Endodermal cell (in vitro differentiated cells): ENCODE measurements at regions not wholly inside any gene's neighbourhood (a gene's known extent, or its start where the extent isn't known, plus 50 kb on each side); places are given as distances from the start of the nearest gene placed in this dataset.

Experiments
- DNase-seq: peaks from one replicate; pipeline ENCODE4 v3.0.0-alpha.2; 2017
- H3K27ac ChIP-seq: 2 replicates; pipeline ENCODE4 v1.5.1; 2013; ENCODE audit warnings: mild to moderate bottlenecking, low read depth, low read length, moderate library complexity
- H3K27me3 ChIP-seq: 2 replicates; pipeline ENCODE4 v1.6.1; 2013; ENCODE audit warnings: mild to moderate bottlenecking, low read length, moderate library complexity; ENCODE audit not compliant: insufficient read depth, control insufficient read depth, poor library complexity, severe bottlenecking
- H3K36me3 ChIP-seq: 2 replicates; pipeline ENCODE4 v1.7.0; 2013; ENCODE audit warnings: mild to moderate bottlenecking, low read length, moderate library complexity; ENCODE audit not compliant: control insufficient read depth, insufficient read depth
- H3K4me1 ChIP-seq: one replicate; pipeline ENCODE4 v1.7.0; 2013; ENCODE audit warnings: low read length; ENCODE audit not compliant: control insufficient read depth, insufficient read depth
- H3K4me3 ChIP-seq: 2 replicates; pipeline ENCODE4 v1.5.1; 2013; ENCODE audit warnings: mild to moderate bottlenecking, low read length, moderate library complexity
- H3K9ac ChIP-seq: 2 replicates; pipeline ENCODE4 v1.6.1; 2013; ENCODE audit warnings: mild to moderate bottlenecking, low read length, moderate library complexity; ENCODE audit not compliant: poor library complexity, severe bottlenecking; ENCODE audit errors: extremely low read depth
- H3K9me3 ChIP-seq: 2 replicates; pipeline ENCODE4 v1.6.1; 2013; ENCODE audit warnings: mild to moderate bottlenecking, low read length, moderate library complexity; ENCODE audit not compliant: control insufficient read depth
- H3K27ac Mint-ChIP-seq: 2 replicates; pipeline ENCODE4 v1.8.0; 2020; ENCODE audit warnings: mixed read lengths
- H3K27me3 Mint-ChIP-seq: 2 replicates; pipeline ENCODE4 v1.8.0; 2021; ENCODE audit warnings: mild to moderate bottlenecking, mixed read lengths; ENCODE audit not compliant: insufficient read depth
- H3K36me3 Mint-ChIP-seq: 2 replicates; pipeline ENCODE4 v1.8.0; 2020; ENCODE audit warnings: low read depth, mixed read lengths
- H3K4me1 Mint-ChIP-seq: 2 replicates; pipeline ENCODE4 v1.8.0; 2020; ENCODE audit warnings: mixed read lengths
- H3K4me3 Mint-ChIP-seq: 2 replicates; pipeline ENCODE4 v1.8.0; 2020; ENCODE audit warnings: mild to moderate bottlenecking, moderate library complexity, mixed read lengths
- H3K9me3 Mint-ChIP-seq: 2 replicates; pipeline ENCODE4 v1.8.0; 2020; ENCODE audit warnings: mild to moderate bottlenecking, mixed read lengths
- WGBS, 2 experiments: methylation state at CpG; one replicate each; pipeline versions ENCODE4 v1.1.5 to v1.1.7; 2013; ENCODE audit warnings: missing lambda C conversion rate in 2 of 2, mixed read lengths in 1 of 2; ENCODE audit not compliant: insufficient coverage in 1 of 2, insufficient read length in 1 of 2; 5-methylcytosine and 5-hydroxymethylcytosine counted together
- TF ChIP-seq, protein P1 (sequence below): fragments of 200-600 bp; sonication (generic); conservative IDR thresholded peaks from 2 replicates; pipeline ENCODE4 v1.5.0; 2021; ENCODE audit warnings: antibody characterized with exemption, mild to moderate bottlenecking

DNA sequence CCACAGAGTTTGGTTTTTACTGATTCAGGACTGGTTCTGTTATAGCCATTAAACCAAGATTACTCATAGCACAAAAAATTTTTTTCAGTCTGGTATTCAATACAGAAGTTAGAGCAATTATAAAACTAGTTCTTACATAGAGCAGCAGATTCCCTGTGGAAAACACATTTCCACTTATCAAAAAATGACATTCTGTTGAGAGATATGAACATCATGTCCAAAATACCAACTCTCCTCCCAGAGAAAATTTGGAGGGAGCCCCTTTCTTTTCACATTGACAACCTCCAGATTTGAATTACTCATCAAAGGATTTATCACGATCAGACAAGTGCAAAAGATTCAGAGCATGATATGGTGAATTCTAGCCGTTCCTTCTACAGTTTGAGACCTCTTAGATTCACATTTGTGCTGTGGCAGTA lies 126.8 kb upstream of the SERPINE2 start:
- Mint-ChIP-seq H3K9me3 (peaks cover 4% of the 10 kb centered on the region), H3K27ac (no peak overlapping the region)

GRCh38 chr2:224163566-224164307 lies 124.7 kb upstream of the SERPINE2 start:
- no peak overlapping the region for H3K9ac ChIP-seq
- Mint-ChIP-seq H3K36me3 (no peaks in the 10 kb centered on the region), H3K27ac (no peak overlapping the region), H3K4me3 (no peak overlapping the region), H3K4me1 (peaks cover 12% of the 10 kb centered on the region), H3K9me3 (peaks cover 4% of the 10 kb centered on the region), H3K27me3 (peaks cover 63% of the 10 kb centered on the region)
- no peak overlapping the region for H3K27ac ChIP-seq
- peaks cover 56% of the 10 kb centered on the region for H3K27me3 ChIP-seq
- TF ChIP-seq, protein P1, sequence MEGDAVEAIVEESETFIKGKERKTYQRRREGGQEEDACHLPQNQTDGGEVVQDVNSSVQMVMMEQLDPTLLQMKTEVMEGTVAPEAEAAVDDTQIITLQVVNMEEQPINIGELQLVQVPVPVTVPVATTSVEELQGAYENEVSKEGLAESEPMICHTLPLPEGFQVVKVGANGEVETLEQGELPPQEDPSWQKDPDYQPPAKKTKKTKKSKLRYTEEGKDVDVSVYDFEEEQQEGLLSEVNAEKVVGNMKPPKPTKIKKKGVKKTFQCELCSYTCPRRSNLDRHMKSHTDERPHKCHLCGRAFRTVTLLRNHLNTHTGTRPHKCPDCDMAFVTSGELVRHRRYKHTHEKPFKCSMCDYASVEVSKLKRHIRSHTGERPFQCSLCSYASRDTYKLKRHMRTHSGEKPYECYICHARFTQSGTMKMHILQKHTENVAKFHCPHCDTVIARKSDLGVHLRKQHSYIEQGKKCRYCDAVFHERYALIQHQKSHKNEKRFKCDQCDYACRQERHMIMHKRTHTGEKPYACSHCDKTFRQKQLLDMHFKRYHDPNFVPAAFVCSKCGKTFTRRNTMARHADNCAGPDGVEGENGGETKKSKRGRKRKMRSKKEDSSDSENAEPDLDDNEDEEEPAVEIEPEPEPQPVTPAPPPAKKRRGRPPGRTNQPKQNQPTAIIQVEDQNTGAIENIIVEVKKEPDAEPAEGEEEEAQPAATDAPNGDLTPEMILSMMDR: no peak
- 81 to 93% methylated on average over 3 to 4 of the region's 4 CpGs for WGBS, 2 experiments
- no peaks in the 10 kb centered on the region for H3K4me1 ChIP-seq
- H3K4me3 ChIP-seq: no peak overlapping the region
- DNase-seq: no peak
- H3K36me3 ChIP-seq: no peaks in the 10 kb centered on the region
- H3K9me3 ChIP-seq: no peaks in the 10 kb centered on the region

More for the DNA sequence above, 126.8 kb upstream of the SERPINE2 start:
- Histone ChIP-seq H3K9me3 (no peaks in the 10 kb centered on the region), H3K4me3 (no peak overlapping the region), H3K27ac (no peak overlapping the region), H3K9ac (no peak overlapping the region), H3K4me1 (no peaks in the 10 kb centered on the region), H3K27me3 (peaks cover 40% of the 10 kb centered on the region), H3K36me3 (no peaks in the 10 kb centered on the region)
- WGBS, 2 experiments: 92 to 93% methylated on average over 2 of the region's 2 CpGs
- TF ChIP-seq, protein P1: no peak
- Mint-ChIP-seq H3K27me3 (peaks cover 51% of the 10 kb centered on the region), H3K4me1 (peaks cover 8% of the 10 kb centered on the region), H3K4me3 (no peak overlapping the region), H3K36me3 (no peaks in the 10 kb centered on the region)
- DNase-seq: no peak

DNA sequence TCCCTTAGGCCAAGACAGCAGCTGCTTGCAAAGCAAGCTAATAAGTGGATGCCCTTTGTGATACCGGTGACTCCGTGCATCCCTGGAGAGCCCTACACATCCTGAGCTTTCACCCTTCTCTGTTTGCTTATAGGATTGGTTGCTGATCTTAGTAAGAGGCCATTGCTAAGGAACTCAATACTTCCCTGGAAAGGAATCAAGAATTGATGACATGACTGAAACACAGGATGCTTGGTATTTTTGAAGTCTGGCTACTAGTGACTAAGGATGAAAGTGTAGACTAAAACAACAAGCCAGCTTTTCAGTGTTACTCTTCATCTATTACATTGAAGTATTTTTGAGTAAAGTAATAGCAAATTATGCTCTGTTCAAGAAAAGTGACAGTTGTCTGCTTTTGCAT lies 123.0 kb upstream of the SERPINE2 start:
- no peak overlapping the region for H3K4me3 ChIP-seq
- DNase-seq: no peak
- no peaks in the 10 kb centered on the region for H3K9me3 ChIP-seq
- Mint-ChIP-seq H3K27me3 (peaks cover 64% of the 10 kb centered on the region), H3K27ac (no peak overlapping the region), H3K36me3 (no peaks in the 10 kb centered on the region), H3K4me1 (peaks cover 25% of the 10 kb centered on the region), H3K9me3 (no peaks in the 10 kb centered on the region), H3K4me3 (no peak overlapping the region)
- no peak overlapping the region for H3K9ac ChIP-seq
- 84% methylated on average over 2 of the region's 2 CpGs; no CpG with 5 or more reads in 1 of the 2 experiments for WGBS, 2 experiments
- no peaks in the 10 kb centered on the region for H3K36me3 ChIP-seq
- H3K4me1 ChIP-seq: no peaks in the 10 kb centered on the region
- no peak overlapping the region for H3K27ac ChIP-seq
- TF ChIP-seq, protein P1: no peak
- peaks cover 56% of the 10 kb centered on the region for H3K27me3 ChIP-seq
